ELF-1 (cell line): ENCODE measurements at regions not wholly inside any gene's neighbourhood (a gene's known extent, or its start where the extent isn't known, plus 50 kb on each side); places are given as distances from the start of the nearest gene placed in this dataset.

ENCODE experiments used
- DNase-seq: peaks from one replicate; pipeline ENCODE4 v3.0.0-alpha.2; 2016; ENCODE audit warnings: low read depth, low spot score

DNA sequence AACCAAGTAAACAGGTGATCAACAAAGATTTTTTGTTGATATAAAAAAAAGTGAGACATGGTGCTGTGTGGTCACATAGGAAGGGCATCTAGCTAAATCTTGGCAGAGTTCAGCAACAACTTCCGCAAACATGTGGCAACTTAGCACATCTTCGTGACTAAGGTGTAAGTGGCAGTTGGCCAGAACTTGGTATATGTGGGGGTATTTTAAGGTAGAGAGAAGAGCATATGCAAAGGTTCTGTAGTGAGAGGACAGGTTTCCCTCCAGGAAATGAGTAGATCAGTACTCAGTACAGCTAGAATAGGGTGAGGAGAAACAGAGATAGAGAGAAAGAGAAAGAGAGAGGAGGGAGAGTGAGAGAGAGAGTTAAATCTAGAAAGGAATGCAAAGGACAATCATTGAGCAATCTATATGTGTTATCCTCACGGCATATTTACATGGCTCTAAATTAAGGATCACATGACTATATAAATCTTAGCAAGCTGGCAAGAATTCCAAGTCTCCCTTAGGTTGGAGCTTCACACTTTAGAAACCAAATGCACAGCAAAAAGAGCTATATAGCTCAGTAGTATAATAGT, 227.7 kb upstream of the HMGA2 start:
- DNase-seq: no peak

DNA sequence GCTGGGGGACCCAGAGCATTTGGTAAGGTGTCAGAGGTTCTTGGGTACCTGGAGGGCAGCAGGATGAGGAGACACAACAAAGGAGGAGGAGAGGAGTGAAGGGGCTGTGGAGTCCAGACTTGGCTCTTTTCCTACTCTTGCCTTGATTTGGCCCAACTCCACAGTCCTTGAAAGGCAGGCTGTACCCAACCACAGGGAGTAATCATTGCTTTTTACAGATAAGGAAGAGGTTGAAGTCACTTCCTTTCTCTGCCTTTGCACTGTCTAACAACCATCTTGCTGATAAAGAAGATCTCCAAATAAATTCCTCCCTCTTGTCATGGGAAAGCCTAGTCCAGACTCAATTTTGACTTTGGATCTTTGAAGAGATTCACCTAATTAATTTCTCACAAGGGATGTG, 226.8 kb upstream of the HMGA2 start:
- DNase-seq: no peak

DNA sequence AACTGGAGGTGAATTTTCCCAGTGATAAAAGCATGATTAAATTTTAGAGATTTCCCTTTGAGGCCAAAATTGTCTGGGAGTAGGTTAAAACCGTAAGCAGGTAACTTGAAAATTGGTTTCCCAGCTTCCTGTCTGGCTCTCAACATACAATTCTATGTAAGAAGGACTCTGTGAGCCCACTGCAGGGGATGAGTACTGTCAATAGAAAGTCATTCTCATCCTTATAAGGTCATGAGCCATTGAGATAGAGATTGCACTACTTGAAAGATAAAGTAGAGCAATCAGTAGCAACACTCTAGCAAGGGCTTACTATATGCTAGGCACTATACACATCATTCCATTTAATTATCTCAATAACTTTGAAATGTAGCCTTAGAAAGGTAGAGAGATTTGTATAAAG, 225.6 kb upstream of the HMGA2 start:
- no peak for DNase-seq

DNA sequence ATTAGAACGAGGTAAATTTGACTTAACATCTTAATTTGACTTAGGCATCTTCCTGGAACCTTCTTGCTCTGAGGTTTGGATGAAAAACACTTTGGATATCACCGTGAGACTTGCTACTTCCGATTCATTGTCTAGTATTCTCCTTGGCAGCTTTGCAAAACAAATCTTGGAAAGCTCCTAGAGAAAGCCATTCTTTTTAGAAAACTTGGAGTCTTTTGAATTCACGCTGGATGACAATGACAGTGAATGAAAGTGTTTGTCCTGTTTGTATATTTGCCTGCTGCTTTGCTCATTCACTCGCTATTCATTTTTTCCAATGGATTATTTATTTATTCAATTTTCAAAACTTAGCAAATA, 222.1 kb upstream of the HMGA2 start:
- no peak for DNase-seq

DNA sequence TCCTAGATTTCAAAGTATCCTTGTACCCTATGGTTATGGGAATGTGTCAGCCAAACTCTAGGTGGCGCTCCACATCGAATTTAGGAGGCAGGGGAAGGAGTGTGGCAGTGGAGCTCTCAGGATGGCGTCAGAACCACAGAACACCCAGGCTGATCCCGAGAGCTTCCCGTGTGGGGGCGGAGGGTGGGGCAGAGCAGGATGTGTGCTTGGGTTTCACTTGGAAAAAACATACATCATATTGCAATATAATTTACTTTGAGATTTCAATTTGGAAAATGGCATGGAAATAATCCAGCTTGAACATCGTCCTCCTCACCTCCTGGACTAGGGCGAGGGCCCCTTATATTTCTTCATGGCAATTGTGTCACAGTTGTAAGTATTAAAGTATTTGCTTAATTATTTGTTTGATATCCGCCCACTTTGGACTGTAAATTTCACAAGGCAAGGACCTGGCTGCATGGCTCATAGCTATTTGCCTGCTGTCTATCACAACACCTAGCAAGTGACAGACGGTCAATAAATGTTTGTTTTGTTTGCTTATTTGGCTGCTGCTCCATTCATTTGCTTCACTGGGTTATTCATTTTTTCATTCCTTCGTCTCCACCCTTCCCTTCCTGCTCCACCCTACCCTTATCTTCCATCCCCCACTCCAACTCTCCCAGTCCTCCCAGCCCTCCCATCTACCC, 221.5 kb upstream of the HMGA2 start:
- peak; percentile 70 for DNase-seq

DNA sequence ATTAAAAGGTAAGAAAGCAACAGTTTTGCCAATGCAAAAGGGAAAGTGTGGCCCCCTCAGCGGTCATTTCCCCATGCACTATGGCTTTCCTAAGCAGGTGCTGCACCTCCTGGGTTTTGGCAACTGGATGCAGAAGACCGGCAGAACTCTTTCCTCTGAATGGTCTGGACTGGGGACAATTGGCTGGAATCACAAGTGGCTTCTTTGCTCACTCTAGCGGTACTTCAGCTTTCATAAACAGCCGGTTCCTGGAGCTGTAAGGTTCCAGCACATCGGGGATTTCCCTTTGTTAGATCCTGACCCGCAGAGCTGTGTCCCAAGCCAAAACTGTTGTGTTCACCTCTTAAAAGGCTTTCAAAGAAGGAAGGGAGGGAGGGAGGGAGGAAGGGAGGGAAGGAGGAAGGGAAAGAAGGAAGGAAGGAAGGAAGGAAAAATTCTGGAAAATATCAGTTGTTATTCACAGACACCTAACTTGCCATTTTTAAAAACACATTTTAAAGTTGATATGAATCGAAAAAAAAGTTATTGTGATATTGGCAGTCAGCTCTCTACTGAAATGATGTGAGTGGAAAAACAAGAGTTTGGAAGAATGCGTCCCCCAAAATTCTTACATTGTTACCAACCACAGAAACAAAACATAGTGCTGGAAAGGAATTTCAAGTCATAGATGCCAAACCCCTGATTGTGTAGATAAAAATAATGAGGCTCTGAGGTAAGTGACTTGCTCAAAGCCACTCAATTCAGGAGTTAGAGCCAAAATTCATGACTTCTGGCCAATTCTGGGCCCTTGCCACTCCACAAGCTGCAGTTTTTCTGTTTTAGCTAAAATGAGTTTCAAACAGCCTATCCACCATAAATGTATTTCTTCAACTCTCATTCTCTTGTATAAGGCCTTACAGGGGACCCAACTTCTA, 220.6 kb upstream of the HMGA2 start:
- peak; percentile 44 for DNase-seq

DNA sequence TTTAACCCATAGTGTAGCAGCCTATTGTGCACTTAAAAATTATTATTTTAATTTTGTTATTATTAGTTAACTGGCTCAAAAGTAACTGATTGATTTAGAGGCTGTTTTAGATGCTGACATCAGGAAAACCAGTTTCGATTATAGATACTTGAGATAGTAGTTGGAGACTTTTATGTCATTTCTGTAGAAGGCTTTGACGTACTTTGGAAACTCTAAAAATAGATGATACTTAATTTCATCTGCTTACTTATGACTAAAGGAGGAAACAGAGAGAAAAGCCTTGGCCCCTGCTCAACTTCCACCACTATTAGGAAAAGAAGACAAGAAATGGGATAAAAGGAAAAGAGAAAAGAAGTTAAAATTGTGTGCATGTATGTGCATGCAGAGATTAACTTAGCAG, 219.3 kb upstream of the HMGA2 start:
- no peak for DNase-seq

DNA sequence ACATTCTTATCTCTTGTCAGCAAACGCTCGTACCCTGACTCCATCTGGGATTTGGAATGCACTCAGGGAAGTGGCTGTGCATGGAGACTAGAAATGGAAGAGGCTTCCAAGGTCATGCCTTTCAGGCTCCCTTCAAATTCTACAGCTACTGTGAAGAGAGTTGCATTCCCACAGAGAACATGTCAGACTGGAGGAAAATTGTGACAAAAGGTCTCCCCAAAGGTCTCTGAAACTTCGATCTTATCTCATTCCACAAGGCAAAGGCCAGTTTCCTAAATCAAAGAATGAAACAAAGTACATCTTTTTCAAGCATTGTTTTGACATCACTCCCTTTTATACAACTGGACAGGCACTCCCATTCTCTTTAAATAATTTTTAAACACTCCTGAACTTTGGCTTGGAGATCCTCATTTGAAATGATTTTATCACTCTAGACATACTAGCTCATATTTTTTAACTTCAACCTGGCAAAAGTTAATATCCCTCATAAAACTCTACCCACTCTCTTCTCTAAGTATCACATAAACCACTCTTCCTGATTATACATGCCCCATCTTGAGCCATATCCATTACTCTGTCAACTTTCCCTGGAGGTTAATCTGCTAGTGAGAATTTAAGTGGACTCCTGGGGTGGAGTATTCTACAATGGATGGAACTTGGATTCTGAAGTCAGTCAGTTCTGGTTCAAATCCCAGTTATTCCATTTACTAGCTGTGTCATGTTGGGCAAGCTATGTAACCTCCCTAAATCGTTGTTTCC, 218.1 kb upstream of the HMGA2 start:
- DNase-seq: no peak

DNA sequence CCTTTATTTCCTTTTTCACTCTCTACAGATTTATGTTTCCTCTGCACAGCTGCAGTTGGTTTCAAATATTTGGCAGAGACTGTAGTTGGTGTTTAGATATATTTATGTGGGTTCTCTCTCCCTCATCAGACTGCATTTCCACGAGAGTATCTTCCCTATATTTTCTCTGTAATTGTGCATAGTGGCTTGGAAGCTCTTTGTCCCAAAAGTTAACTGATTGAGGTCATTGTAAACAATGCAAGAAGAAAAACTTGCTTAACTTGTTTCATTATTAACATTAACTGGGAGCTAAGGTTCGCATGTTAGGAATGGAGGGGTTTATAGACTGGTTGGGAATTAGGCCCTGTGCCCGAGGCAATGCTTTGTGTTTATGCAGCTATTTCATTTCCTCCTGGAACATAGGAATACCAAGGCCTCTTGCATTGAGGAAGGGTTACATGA, 216.9 kb upstream of the HMGA2 start:
- DNase-seq: peak; percentile 85

DNA sequence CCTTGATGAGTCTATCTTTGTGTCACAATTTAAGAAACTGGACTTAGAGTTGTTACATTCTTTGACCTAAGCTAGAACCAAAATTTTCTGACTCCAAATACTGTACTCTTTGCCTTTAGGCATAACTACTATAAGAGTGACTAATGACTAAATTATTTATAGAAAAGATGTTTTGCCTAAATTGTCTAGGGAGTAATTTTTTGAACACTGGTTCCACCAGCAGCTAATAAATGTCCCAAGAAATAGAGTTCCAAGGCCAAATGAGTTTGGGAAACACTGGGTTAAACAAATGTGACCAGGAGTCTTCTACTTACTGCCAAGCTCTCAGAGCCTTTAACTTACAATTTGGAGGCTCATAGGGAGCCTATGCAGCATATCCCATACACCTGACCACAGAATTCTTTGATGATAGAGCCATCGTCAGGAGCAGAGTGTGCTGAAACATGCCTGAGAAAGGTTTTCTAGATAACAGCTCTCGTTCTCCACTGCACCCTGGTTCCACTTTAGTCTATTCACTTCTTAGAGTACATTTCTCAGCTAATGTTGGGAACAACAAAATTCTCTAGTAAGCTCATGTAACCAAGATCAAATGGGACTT, 215.9 kb upstream of the HMGA2 start:
- no peak for DNase-seq

DNA sequence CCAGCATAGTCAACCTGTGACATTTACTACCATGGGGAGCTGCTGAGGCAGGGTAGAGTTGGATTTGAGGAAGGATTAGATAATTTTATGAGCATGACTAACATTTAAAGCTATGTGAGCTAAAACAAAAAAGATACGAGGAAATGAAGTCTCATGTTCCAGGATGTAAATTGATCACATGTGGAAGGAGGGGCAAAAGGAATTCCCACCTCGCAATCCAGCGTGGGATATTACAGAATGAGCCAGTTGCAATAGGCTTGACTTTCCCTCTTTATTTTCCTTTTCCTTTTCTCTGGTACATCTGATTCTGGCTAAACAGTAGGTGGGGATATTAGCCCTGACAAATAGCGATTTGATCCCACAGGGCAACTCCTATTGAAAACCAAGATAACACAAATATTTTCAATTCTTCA, 214.9 kb upstream of the HMGA2 start:
- DNase-seq: no peak

DNA sequence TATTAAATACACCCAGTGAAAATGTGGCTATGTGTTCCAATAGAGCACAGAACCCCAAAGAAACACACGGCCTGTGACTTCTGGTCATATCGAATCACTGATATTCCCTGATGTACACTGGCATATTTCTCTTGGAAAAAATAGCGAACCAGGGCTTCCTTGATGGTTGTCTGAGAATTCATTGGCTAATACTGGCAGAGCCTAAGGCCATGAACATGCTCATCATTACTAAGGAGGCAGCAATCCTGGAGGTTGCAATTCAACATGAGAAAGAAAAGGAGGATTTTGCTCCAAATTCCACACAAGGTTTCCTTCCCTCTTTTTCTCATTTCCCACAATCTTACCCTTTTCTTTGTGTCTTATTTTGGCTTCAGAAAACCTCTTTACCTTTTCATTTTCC, 212.9 kb upstream of the HMGA2 start:
- no peak for DNase-seq

DNA sequence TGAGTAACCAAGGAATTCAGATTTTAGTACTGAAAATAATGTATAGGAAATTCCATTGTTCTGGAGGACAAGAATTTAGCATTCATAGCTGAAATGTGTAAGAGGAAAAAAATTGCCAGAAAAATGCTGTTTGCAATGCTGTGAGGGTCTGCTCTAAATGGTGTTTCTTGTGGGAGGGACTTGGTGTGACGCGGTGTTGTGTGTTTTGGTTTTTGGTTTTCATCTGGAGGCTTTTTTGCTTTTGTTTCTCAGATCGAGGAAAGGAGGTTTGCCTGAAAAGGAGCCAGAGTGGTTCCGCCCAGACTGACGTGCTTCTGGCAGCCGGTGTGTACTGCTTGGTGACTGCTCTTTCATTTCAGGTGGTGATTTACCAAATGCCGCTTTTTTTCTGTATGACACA, 211.8 kb upstream of the HMGA2 start:
- no peak for DNase-seq

DNA sequence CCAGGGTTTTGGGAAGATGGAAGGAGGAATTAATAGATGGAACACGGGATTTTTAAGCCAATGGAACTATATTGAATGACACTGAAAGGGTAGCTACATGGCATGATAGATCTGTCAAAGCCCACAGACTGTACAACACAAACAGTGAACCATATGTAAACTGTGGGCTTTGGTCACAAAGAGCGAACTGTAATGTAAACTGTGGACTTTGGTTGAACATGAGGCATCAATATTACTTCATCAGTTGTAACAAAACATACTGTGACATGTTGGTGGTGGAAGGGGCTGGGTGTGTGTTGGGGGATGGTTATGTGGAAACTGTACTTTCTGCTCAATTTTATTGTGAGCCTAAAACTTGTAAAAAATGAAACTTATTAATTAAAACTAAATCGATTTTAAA, 210.6 kb upstream of the HMGA2 start:
- no peak for DNase-seq

DNA sequence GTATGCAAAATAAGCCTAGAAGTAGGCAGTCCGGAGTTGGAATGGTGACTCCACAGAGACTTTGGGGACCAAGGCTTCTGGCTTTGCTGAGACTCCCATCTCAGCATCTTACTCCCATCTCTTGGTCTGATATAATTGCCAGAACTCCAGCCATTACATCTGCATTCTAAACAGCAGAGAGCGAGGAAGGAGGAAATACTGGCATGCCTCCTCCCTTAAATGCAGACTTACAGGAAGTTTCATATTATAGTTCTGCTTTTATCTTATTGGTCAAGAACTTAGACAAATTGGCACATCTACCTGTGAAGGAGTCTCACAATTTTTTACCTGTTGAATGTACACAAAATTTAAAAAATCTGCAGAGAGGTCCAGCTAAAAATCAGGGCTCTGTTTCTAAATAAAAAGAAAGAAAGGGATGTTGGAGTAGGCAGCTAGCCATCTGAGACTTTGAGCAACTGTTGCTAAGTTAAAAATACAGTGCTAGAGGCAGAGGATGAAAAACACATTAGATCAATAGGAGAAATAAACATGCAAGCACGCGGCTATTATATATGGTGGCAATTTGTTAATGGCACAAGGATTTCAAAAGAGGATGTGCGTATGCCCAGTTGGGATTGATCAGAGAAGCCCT, 209.9 kb upstream of the HMGA2 start:
- DNase-seq: no peak

DNA sequence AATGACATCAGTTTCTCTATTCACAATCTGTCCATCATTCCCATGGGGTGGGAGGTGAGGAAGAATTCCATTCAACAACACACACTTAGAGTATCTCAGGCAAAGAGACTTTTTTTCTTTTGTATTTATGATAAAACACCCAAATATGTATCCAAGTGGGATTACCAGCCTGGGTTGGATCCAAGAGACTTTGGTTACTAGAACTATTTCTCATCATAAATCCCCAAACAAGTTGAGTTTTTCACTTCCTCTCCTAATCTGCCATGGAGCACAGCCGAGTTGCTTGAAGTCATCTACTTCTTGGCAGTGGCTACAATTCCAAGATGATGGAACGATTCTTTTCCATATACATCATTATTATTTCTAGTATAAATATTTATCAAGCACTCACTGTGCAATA, 209.2 kb upstream of the HMGA2 start:
- no peak for DNase-seq

DNA sequence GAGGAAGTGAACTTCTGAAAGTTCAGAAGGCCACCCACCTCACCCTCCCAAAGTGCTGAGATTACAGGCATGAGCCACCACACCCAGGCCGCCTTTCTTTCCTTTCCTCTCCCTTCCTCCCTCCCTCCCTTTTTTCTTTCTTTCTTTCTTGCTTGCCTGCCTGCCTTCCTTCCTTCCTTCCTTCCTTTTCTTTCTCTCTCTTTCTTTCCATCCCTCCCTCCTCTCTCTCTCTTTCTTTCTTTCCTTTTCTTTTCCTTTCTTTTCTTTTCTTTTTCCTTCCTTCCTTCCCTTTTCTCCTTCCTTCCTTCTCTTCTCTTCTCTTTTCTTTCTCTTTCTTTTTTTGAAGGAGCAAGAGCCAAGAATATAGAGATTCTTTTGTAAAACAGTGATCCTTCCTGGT, 208.3 kb upstream of the HMGA2 start:
- DNase-seq: no peak

DNA sequence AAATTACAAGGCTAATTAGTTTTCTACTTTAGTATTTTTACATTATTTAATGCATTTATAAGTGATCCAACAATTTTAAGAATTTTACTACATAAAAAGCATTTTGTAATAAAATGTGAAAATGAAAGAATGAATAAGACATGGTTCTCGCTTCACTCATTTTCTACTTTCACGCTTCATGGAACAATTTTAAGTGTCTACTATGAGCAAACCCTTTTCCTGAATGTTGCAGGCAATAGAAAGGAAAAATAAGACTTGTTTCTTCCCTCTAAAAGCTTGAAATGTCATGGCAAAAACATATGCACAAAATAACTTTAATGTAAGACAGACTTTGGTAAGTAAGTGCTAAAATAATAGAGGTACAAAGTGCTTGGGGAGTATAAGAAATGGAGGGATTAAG, 205.7 kb upstream of the HMGA2 start:
- no peak for DNase-seq

DNA sequence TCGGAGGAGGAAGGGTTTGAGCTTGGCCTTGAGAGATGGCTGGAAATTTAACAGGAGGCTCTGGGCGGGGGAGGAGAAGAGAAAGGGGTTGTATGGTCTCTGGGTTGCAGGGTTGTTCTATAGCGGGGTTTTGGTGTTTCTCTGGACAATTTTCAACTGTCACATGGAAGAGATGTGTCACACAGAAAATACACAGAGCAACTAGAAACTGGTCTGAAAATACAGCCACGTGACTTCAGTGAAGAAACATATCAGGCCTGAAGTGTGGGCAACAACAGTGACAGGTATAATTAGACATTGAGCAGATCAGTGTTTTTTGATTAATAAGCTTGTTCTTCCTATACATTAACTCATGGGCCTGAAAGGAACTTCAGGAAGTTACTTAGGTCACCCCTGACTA, 205.3 kb upstream of the HMGA2 start:
- DNase-seq: no peak

DNA sequence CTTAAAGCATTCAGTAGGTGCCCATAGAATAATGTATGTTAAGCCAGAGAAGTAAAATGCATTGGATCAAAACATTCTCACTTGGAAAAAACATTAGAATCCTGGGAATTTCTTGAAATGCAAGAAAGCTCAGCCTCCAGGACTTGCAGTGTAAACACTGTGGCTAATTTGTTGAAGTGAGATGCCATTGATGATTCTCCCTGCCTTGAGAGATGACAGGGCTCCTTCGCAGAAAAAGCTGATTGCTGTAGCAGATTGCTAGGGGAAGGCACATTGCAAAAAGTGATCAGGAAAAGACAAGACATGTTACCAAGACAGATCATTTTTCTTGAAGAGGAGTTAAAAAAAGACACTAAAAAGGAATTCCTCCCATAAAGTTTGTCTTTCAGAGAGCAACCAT, 204.2 kb upstream of the HMGA2 start:
- no peak for DNase-seq

DNA sequence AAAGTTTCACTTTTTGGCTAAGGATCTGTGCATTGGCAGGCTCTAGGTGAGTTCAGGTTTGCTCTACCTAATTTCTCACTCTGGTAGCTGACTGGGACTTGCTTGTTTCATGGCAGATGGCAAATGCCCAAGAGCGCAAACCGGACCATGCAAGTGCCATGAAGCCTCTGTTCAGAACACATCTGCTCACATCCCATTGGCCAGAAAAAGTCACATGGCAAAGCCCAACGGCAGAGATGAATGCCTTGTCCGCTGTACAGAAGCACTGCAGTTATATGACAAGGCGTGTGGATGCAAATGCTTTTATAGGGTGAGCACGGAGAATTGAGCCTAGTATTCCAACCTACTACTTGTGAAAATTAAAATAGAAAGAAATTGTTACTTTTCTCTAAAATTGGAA, 202.2 kb upstream of the HMGA2 start:
- no peak for DNase-seq
